HepG2 (cell line): ENCODE measurements at regions not wholly inside any gene's neighbourhood (a gene's known extent, or its start where the extent isn't known, plus 50 kb on each side); places are given as distances from the start of the nearest gene placed in this dataset.

ENCODE experiments used
- ATAC-seq: fragments of 200-7000 bp; cut with Tn5 transposase; 3 replicates; pipeline ENCODE4 v1.9.1; 2020; ENCODE audit warnings: mild to moderate bottlenecking, moderate library complexity
- BruUV-seq: library from RNA; stranded (reverse); fragments of 400-500 nt; replicated peaks from 2 replicates; lab custom pipeline; 2021; lab: Mats Ljungman, UMichigan
- CTCF ChIA-PET: fragments of 300-600 bp; formaldehyde crosslinking; extraction: SDS; loops from one replicate; lab custom pipeline; 2021; ENCODE audit warnings: low total read pairs, inconsistent platforms, low intra/inter-chr PET ratio; lab: Yijun Ruan, JAX
- POLR2A ChIA-PET: fragments of 350-600 bp; sonication (Branson Sonifier 250); formaldehyde crosslinking; loops from one replicate; lab custom pipeline; 2020; ENCODE audit warnings: antibody characterized with exemption, inconsistent platforms; lab: Yijun Ruan, JAX
- DNase-seq: peaks from one replicate; pipeline ENCODE4 v3.0.0-alpha.2; 2015; ENCODE audit warnings: low spot score
- FAIRE-seq: peaks from 3 replicates; lab custom pipeline; 2011; peaks lifted over from hg19 to GRCh38; lab: Jason Lieb, UNC
- H2AFZ ChIP-seq: one replicate; pipeline ENCODE4 v1.6.1; 2011; ENCODE audit warnings: low read length, inconsistent platforms
- H3K27ac ChIP-seq: fragments of 300-600 bp; 3 replicates; pipeline ENCODE4 v1.8.0; 2011; ENCODE audit warnings: mixed run types, mild to moderate bottlenecking, mixed read lengths, low read length, inconsistent platforms; ENCODE audit not compliant: insufficient read depth; ENCODE audit errors: extremely low read length
- H3K27me3 ChIP-seq, 2 experiments: fragments of 200-600 bp in 1 of 2; 2 replicates in 1 of 2; 3 replicates in 1 of 2; pipeline versions ENCODE4 v1.6.0 to v1.8.0; 2011; ENCODE audit warnings: low read length in 2 of 2, mild to moderate bottlenecking in 2 of 2, moderate library complexity in 2 of 2, inconsistent platforms in 1 of 2; ENCODE audit not compliant: insufficient read depth in 2 of 2, control insufficient read depth in 1 of 2
- H3K36me3 ChIP-seq, 2 experiments: fragments of 200-600 bp in 1 of 2; replicated peaks in 1 of 2; 2 replicates in 1 of 2; 3 replicates in 1 of 2; pipeline versions ENCODE4 v1.5.1 to v1.8.0; 2011; ENCODE audit warnings: low read length in 2 of 2, inconsistent platforms in 1 of 2; ENCODE audit not compliant: insufficient read depth in 2 of 2, control insufficient read depth in 1 of 2
- H3K4me1 ChIP-seq: 2 replicates; pipeline ENCODE4 v1.5.1; 2012; ENCODE audit warnings: low read length, inconsistent platforms; ENCODE audit not compliant: insufficient read depth
- H3K4me2 ChIP-seq: 2 replicates; pipeline ENCODE4 v1.6.0; 2011; ENCODE audit warnings: low read depth, low read length, inconsistent platforms
- H3K4me3 ChIP-seq, 3 experiments: fragments of 200-600 bp in 1 of 3; sonication (generic), shearing (Covaris generic) in 1 of 3; replicated peaks in 1 of 3; 2 replicates each; pipeline ENCODE4 v1.5.1; 2011 to 2016; ENCODE audit warnings: low read length in 3 of 3, inconsistent platforms in 2 of 3, low read depth in 2 of 3, mild to moderate bottlenecking in 2 of 3, control low read depth in 1 of 3, mixed read lengths in 1 of 3; ENCODE audit not compliant: insufficient read depth in 1 of 3
- H3K79me2 ChIP-seq: one replicate; pipeline ENCODE4 v1.6.1; 2011; ENCODE audit warnings: low read length, inconsistent platforms; ENCODE audit not compliant: insufficient read depth
- H3K9ac ChIP-seq: 2 replicates; pipeline ENCODE4 v1.6.0; 2011; ENCODE audit warnings: mild to moderate bottlenecking, low read depth, low read length, inconsistent platforms; ENCODE audit not compliant: insufficient read depth
- H3K9me3 ChIP-seq: 2 replicates; pipeline ENCODE4 v1.5.1; 2012; ENCODE audit warnings: mild to moderate bottlenecking, low read length
- H4K20me1 ChIP-seq: 2 replicates; pipeline ENCODE4 v1.6.0; 2011; ENCODE audit warnings: inconsistent platforms, mild to moderate bottlenecking, low read length, moderate library complexity; ENCODE audit not compliant: insufficient read depth
- BCL3 ChIP-seq: sonication (generic); formaldehyde crosslinking; IDR thresholded peaks from 2 replicates; pipeline ENCODE4 v1.5.1; 2020; ENCODE audit warnings: mild to moderate bottlenecking, missing genetic modification reagents, moderate library complexity
- HNRNPK ChIP-seq: fragments of 200-400 bp; formaldehyde crosslinking; IDR thresholded peaks from 2 replicates; pipeline ENCODE4 v1.6.1; 2018; ENCODE audit warnings: low read length, low read depth, moderate library complexity, mild to moderate bottlenecking; ENCODE audit not compliant: poor library complexity, severe bottlenecking
- LBX2 ChIP-seq: sonication (generic); formaldehyde crosslinking; IDR thresholded peaks from 2 replicates; pipeline ENCODE4 v1.5.0; 2020; ENCODE audit warnings: missing genetic modification reagents, mild to moderate bottlenecking, borderline replicate concordance
- MXI1 ChIP-seq: IDR thresholded peaks from 3 replicates; pipeline ENCODE4 v1.6.1; 2012; ENCODE audit warnings: low read depth, low read length, inconsistent platforms, borderline replicate concordance
- NFKB2 ChIP-seq: sonication (generic); formaldehyde crosslinking; IDR thresholded peaks from 2 replicates; pipeline ENCODE4 v1.4.0; 2020; ENCODE audit warnings: missing genetic modification reagents, borderline replicate concordance
- POLR2AphosphoS2 ChIP-seq: IDR thresholded peaks from 2 replicates; pipeline ENCODE4 v1.6.1; 2011; ENCODE audit warnings: low read depth, low read length, improper control_type of control experiment
- RAD21 ChIP-seq: fragments of 450-650 bp; formaldehyde crosslinking; IDR thresholded peaks from 2 replicates; pipeline ENCODE4 v1.5.0; 2020; ENCODE audit warnings: mild to moderate bottlenecking
- SOX13 ChIP-seq, 3 experiments: fragments of 450-650 bp in 1 of 3; sonication (generic) in 1 of 3; formaldehyde crosslinking in 1 of 3; IDR thresholded peaks in 2 of 3; conservative IDR thresholded peaks in 1 of 3; 2 replicates each; pipeline versions ENCODE4 v1.5.0 to v1.6.1; 2016 to 2020; ENCODE audit warnings: antibody characterized with exemption in 1 of 3, mild to moderate bottlenecking in 1 of 3, missing compliant biosample characterization in 1 of 3, missing genetic modification reagents in 1 of 3, moderate library complexity in 1 of 3
- ZNF235 ChIP-seq: sonication (generic); formaldehyde crosslinking; IDR thresholded peaks from 2 replicates; pipeline ENCODE4 v1.8.1; 2023; ENCODE audit warnings: mild to moderate bottlenecking, missing genetic modification reagents, borderline replicate concordance
- ZNF253 ChIP-seq: sonication (generic); formaldehyde crosslinking; IDR thresholded peaks from 2 replicates; pipeline ENCODE4 v1.8.0; 2022; ENCODE audit warnings: mild to moderate bottlenecking, missing genetic modification reagents, borderline replicate concordance
- ZNF775 ChIP-seq: sonication (generic); formaldehyde crosslinking; IDR thresholded peaks from 2 replicates; pipeline ENCODE4 v1.4.0; 2020; ENCODE audit warnings: missing genetic modification reagents, mild to moderate bottlenecking, moderate library complexity, borderline replicate concordance
- ZSCAN31 ChIP-seq: sonication (generic); formaldehyde crosslinking; IDR thresholded peaks from 2 replicates; pipeline ENCODE4 v1.5.0; 2020; ENCODE audit warnings: low read depth, mild to moderate bottlenecking, missing genetic modification reagents
- WGBS: methylation state at CpG from one replicate; pipeline ENCODE4 v1.1.6; 2017; ENCODE audit warnings: low lambda C conversion rate; 5-methylcytosine and 5-hydroxymethylcytosine counted together
- in situ Hi-C: cut with HindIII; loops from 2 replicates; pipeline ENCODE4 v1.10.0; 2017; ENCODE audit warnings: low pct_unique_long_range_greater_than_20kb; ENCODE audit not compliant: extremely low pct_ligation_motif_present
- intact Hi-C: fragments of 100-400 bp; cut with micrococcal nuclease; formaldehyde crosslinking; loops from one replicate; pipeline ENCODE4 v1.10.0; 2022; ENCODE audit not compliant: unreplicated experiment
- TF ChIP-seq, protein P1 (sequence below): sonication (generic); formaldehyde crosslinking; conservative IDR thresholded peaks from 2 replicates; pipeline ENCODE4 v1.4.0; 2020; ENCODE audit warnings: missing genetic modification reagents

DNA sequence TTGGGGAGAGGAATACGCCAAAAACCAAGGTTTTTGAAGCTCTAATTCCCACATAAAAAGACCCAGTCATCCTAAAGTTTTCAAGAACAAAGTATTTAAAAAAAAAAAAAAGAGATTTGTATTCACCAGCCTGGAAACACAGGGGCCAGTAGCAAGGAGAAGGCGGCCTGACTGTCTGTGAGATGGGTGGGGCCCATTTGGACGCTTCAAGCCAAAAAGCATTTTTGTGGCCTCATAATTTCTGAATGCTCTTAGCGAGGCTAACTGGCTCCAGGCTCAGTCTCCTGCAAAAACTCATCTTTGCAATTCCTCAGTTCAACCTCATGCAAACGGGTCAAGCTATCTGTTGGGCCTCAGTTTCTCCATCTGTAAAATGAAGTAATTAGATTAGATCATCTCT is 514.1 kb downstream of the MED13L start:
- no peak for ATAC-seq
- Histone ChIP-seq H3K27ac (no peak overlapping the region), H3K9ac (no peak overlapping the region), H3K36me3 (no peaks in the 10 kb centered on the region), H2AFZ (no peak overlapping the region), H3K27me3 (no peaks in the 10 kb centered on the region; a peak in 3 of 5 replicates), H3K9me3 (no peaks in the 10 kb centered on the region), H4K20me1 (no peaks in the 10 kb centered on the region), H3K4me2 (no peak overlapping the region), H3K79me2 (no peaks in the 10 kb centered on the region), H3K4me3 (no peak overlapping the region), H3K4me1 (peaks cover 16% of the 10 kb centered on the region)
- in situ Hi-C loops (no loop called here), intact Hi-C loops (no loop called here)
- DNase-seq, result no peak
- no peak for FAIRE-seq
- TF ChIP-seq RAD21 (CRISPR knock-in tag) (no peak), POLR2AphosphoS2 (no peak), HNRNPK (peak; percentile 80)
- no TSS peak for BruUV-seq
- ChIA-PET CTCF (no interaction called here), POLR2A (no interaction called here)
- WGBS, result 54% methylated on average over 5 of the region's 5 CpGs

GRCh38 chr12:115762936-115763335 is 514.6 kb downstream of the MED13L start:
- CTCF ChIA-PET, result no interaction called here
- no peak overlapping the region for H3K4me2 ChIP-seq
- no peak overlapping the region for H3K4me3 ChIP-seq
- H4K20me1 ChIP-seq, result no peaks in the 10 kb centered on the region
- BruUV-seq, result no TSS peak
- no peak for FAIRE-seq
- intact Hi-C loops, result no loop called here
- no peaks in the 10 kb centered on the region for H3K36me3 ChIP-seq
- no peak overlapping the region for H2AFZ ChIP-seq
- in situ Hi-C loops, result no loop called here
- WGBS, result 77% methylated on average over 3 of the region's 3 CpGs
- ATAC-seq, result no peak
- H3K27me3 ChIP-seq, result peaks cover 0 to 2% of the 10 kb centered on the region in 2 experiments; a peak in 3 of 5 replicates
- no peaks in the 10 kb centered on the region for H3K79me2 ChIP-seq
- H3K9me3 ChIP-seq, result no peaks in the 10 kb centered on the region
- POLR2A ChIA-PET, result no interaction called here
- no peak for DNase-seq
- H3K27ac ChIP-seq, result no peak overlapping the region
- H3K9ac ChIP-seq, result no peak overlapping the region
- H3K4me1 ChIP-seq, result peaks cover 16% of the 10 kb centered on the region
- TF ChIP-seq ZNF235 (no peak), BCL3 (CRISPR knock-in tag) (no peak), ZSCAN31 (CRISPR knock-in tag) (no peak), MXI1 (no peak), ZNF775 (CRISPR knock-in tag) (no peak), NFKB2 (CRISPR knock-in tag) (no peak), LBX2 (no peak), ZNF253 (no peak), SOX13 (IDR thresholded peaks at IDR 0.05) (no peak), SOX13 (CRISPR knock-in tag; conservative IDR thresholded peaks at IDR 0.05 in 1 of 2, IDR thresholded peaks at IDR 0.05 in 1 of 2) (no peak)
- TF ChIP-seq, protein P1, sequence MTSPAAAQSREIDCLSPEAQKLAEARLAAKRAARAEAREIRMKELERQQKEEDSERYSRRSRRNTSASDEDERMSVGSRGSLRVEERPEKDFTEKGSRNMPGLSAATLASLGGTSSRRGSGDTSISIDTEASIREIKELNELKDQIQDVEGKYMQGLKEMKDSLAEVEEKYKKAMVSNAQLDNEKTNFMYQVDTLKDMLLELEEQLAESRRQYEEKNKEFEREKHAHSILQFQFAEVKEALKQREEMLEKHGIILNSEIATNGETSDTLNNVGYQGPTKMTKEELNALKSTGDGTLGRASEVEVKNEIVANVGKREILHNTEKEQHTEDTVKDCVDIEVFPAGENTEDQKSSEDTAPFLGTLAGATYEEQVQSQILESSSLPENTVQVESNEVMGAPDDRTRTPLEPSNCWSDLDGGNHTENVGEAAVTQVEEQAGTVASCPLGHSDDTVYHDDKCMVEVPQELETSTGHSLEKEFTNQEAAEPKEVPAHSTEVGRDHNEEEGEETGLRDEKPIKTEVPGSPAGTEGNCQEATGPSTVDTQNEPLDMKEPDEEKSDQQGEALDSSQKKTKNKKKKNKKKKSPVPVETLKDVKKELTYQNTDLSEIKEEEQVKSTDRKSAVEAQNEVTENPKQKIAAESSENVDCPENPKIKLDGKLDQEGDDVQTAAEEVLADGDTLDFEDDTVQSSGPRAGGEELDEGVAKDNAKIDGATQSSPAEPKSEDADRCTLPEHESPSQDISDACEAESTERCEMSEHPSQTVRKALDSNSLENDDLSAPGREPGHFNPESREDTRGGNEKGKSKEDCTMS (CRISPR knock-in tag), result no peak
